Inflammatory macrophage treated with lipopolysaccharide for 1 hour (primary cell): ENCODE measurements at regions not wholly inside any gene's neighbourhood (a gene's known extent, or its start where the extent isn't known, plus 50 kb on each side); places are given as distances from the start of the nearest gene placed in this dataset.

ENCODE experiments used
- DNase-seq, 2 donors: peaks; one replicate each; pipeline ENCODE4 v3.0.0-alpha.2; 2020 to 2022

- DNase-seq = no peak
Observed at GRCh38 chr6:14622085-14622484, 504.5 kb downstream of the CD83 start.

GRCh38 chr6:14622909-14623505 is 505.4 kb downstream of the CD83 start:
- no peak for DNase-seq

DNA sequence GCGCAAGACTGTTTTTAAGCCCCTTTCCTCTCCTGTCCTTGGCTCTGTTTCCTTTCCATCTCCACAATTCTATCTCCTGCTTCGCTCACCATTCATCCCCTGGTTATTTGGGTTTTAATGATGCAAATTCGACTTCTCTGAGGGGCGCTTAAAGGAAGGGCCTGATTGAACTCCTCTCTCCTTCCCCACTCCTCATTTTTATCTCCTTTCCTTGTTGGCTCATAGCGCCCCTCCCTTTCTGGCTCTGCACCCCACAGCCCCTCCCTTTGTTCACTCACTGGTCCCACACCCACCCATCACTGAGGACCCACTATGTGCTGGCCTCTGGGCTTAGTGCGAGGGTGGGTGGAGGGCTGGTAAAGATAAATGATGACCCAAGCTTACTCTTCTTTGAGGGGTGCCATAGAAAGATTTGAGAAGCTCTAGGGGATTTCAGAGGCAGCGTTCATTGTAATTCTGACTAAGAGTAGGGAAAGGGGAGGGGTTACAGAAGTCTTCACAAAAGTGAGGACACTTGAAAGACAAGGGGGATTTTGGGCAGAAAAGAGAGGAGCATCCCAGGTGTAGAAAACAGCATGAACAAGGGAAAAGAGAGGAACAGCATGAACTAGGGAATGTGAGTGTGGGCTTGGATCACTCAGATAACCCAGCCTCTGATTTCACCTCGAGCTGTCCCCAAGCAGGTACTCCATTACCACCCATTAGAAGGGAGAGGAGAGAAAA is 507.8 kb downstream of the CD83 start:
- DNase-seq = no peak

DNA sequence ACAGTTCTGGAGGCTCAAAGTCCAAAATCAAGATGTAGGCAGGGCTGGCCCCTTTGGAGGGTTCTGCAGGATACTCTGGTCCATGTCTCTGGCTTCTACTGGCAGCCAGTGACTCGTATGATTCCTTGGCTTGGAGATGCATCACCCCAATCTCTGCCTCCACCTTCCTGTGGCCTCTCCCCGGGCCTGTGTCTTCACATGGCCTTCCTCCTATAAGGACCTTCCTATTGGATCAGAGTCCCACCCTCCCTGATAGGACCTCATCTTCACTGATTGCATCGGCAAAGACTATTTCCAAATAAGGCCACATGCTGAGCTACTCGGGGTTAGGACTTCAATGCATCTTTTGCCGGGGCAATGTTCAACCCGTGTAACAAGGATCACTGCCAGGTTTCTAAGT is 509.0 kb downstream of the CD83 start:
- peak in 1 of 2 donors; percentile 31 for DNase-seq

DNA sequence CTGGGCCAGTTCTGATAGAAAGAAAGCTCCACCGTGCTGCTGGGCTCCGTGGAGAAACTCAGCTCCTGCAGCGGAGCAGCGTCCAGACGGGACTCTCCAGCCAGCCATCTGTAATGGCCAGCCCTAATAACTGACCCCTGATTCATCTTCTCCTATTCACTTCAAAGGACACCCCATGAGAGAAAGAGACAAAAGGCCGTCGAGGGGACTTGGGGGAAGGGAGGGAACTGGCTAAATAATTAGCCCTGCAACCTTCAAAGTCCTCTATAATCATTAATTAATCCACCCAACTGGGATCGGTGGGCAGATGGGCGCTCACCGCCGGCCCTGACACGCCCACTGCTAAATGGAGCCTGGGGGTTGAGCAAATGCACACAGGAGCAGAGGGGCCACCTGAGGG is 512.4 kb downstream of the CD83 start:
- DNase-seq = no peak

GRCh38 chr6:14633479-14633878 is 515.9 kb downstream of the CD83 start:
- no peak for DNase-seq

DNA sequence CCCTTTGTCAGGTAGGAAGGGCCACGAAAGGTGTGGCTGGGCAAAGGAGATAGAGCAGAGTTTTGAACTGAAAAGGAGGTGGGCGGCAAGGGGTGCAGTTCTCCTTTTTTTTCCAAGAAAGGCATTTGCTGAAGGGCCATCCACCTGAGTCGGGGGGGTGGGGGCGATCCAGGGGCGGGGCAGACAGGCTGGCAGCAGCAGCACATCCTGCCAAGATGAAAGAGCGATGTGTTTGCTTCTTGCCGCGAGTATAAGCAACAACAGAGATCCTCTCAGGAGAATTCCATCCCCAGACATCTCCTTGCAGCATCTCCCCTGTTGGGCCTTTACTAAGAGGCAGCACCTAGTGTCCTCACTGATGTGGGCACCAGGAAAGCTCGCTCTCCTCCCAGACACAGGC is 516.5 kb downstream of the CD83 start:
- DNase-seq = no peak

DNA sequence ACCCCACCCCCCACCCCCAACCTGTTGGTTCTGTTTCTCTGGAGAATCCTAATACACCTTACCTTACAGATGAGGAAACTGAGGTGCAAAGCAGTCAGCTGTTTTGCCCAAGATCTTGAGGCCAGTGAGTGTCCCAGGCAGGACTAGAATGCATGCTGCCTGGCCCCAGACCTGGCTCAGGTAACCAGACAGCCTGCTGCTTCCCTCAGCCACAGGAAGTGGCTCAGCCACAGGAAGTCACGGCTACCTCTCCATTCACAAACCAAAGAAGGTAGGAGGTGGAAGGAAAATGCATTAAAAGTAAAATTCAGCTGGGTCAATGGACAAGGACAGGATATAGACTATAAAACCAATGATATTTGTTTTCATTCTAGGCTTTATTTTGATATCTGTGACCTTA is 517.6 kb downstream of the CD83 start:
- no peak for DNase-seq

GRCh38 chr6:14635934-14636591 is 518.5 kb downstream of the CD83 start:
- no peak for DNase-seq

DNA sequence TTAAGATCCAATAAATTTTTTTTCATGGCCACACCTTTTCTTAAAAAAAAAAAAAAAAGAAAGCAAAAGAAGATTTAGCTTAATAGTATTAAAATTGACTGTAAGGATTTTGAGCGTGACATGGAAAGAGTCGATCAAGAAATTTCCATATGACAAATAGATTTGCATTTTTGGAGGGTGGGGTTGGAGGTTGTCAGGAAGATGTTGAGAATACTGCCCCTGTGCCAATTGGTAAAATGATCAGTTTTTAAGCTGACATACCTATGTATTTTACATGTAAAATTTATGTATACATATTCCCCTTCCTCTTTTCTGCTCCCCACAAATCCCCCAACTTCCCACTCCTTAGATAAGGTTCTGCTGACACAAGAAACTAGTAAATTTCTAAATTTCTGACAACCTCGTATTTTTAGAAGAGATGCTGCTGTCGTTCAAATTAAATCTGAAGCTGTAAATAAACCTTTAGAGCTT is 520.9 kb downstream of the CD83 start:
- peak; percentile 40 to 44 for DNase-seq

DNA sequence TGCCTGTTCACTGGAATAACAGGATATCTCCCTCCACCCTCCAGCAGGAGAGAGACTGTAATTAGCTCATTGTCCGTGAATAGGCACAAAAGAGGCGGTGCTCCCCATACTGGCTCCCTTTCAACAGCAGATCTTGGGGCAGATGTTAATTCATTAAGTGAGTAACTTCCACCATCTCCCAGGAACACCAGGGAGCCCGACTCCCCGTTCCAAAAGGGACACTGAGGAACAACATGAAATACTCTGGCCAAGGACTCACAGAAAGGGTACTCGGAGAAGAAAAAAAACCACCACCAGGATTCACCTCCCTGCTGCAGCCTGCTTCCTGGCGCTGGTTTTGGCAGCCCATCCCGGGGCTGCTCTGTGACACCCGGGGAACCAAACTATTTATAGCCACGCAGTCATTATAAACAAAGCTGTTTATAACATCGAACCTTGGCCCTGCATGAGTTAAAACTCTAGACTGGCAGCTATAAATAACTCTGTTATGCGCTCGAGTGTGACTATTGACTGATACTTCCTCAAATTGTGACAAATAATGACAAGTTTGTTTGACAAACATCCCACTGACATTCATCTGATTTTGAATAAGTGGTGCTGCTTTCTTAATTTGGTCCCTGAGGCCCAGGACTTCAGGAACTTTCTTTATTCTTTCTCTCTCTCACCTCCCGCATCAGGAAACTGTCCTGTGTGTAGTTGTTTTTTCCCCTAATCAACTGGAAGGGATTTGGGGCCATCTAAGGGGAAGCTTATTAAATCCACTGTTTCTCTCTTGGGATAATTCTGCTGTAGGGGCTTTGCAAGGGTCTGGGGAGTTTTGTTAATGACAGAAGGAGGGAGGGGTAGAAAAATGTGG is 521.6 kb downstream of the CD83 start:
- DNase-seq = peak; percentile 67 to 86

DNA sequence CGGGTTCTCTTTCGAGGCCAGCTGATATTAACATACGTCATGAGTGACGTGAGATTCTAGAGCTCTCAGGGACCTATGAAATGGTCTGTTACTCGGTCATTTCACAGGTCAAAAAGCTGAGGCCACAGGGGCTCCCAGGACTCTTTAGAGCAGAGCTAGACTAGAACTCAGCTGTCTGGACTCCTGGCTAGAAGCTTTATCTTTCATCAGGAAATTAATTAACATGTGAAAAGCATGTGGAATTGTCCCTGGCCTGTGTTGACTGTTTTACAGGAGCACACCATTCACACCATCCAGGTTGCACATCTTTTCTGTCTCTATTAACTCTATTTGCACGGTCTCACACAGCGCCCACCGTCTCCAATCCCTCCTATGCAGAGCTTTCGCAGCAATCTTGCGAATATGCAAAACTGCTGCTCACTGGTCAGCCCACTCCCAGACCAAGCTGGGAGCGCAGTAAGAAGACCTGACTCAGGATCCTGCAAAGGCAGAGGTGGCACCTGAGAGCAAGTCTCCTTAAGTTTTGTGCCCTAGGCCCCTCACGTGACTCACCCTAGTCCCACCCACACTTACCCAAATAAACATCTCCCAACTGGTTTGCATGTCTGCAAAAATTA is 522.5 kb downstream of the CD83 start:
- DNase-seq = no peak

- no peak for DNase-seq
Observed at GRCh38 chr6:14640631-14641030, 523.1 kb downstream of the CD83 start.

- DNase-seq = peak; percentile 15 to 37
Observed at GRCh38 chr6:14641423-14642135, 524.0 kb downstream of the CD83 start.

DNA sequence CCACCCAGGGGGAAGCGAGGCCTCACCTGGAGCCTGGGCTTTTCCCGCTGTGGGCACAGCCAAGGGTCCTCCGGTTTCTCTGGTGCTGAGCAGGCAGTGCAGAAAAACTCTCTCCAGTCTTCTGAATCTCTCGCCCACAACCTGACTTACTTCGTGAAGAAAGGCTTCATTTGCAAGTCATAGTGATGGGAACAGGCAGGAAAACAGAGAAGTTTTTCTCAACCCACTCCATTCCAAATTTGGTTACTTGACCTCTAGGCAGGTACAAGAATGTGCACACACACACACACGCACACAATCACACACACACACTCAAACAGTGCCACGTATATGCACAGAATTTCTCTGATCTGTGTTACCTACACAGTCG is 524.5 kb downstream of the CD83 start:
- DNase-seq = no peak

GRCh38 chr6:14642842-14643241 is 525.3 kb downstream of the CD83 start:
- DNase-seq = no peak

- no peak for DNase-seq
Observed at GRCh38 chr6:14644381-14644780, 526.8 kb downstream of the CD83 start.

GRCh38 chr6:14645221-14645620 is 527.6 kb downstream of the CD83 start:
- DNase-seq = no peak

DNA sequence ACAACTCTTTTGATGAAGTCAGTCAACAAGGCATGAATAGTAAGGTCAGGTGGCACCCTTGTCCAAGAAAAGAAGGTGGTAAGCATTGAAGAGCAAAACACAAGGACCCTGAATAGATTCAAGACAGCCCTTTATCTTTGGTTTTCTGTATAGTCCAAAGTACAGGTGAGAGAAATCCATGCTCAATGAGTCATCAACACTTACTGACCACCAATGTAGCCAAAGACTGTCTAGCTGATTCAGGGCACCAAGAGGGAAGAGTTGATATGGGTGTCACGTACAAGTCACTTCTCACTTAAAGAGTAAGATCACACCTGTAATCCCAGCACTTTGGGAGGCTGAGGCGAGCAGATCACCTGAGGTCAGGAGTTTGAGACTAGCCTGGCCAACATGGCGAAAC is 528.3 kb downstream of the CD83 start:
- no peak for DNase-seq

- DNase-seq = no peak
Observed at GRCh38 chr6:14646371-14646770, 528.8 kb downstream of the CD83 start.

GRCh38 chr6:14647357-14647756 is 529.8 kb downstream of the CD83 start:
- no peak for DNase-seq

DNA sequence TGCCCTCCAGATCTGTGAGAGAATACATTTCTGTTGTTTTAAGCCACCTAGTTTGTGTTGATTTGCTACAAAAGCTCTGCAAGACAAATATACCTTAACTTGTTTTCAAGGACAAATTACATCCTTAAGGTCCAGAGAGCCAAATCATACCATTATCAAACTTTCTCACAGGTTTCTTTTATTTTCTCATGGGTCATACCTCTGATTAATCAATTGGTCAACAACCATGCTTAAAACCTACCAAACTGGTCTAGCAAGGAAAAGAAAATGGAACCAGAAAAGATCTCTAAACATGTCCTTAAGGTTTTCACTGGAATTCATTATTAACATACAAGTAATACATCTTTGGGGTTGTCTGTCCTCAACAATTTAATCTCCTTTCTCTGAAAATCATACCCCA is 535.0 kb downstream of the CD83 start:
- no peak for DNase-seq
